UCSD-AML1 (cell line): ENCODE measurements at regions not wholly inside any gene's neighbourhood (a gene's known extent, or its start where the extent isn't known, plus 50 kb on each side); places are given as distances from the start of the nearest gene placed in this dataset.
"Not testable (repeated sequence)": the region's sequence is repeated elsewhere in the genome, so short reads cannot be mapped to it uniquely, and the experiment has no call there.

Experiments
- DNase-seq: peaks from one replicate; lab custom pipeline; 2025; ENCODE audit not compliant: unreplicated experiment; lab: John Stamatoyannopoulos, UW

GRCh38 chr5:87570366-87570765, 157.6 kb upstream of the CCNH start:
- DNase-seq, result no peak

GRCh38 chr5:87562068-87562467, 149.3 kb upstream of the CCNH start:
- DNase-seq, result no peak

GRCh38 chr5:87560528-87560927, 147.8 kb upstream of the CCNH start:
- DNase-seq, result no peak

- DNase-seq, result no peak
Observed at GRCh38 chr5:87551911-87552310, 139.2 kb upstream of the CCNH start.

DNA sequence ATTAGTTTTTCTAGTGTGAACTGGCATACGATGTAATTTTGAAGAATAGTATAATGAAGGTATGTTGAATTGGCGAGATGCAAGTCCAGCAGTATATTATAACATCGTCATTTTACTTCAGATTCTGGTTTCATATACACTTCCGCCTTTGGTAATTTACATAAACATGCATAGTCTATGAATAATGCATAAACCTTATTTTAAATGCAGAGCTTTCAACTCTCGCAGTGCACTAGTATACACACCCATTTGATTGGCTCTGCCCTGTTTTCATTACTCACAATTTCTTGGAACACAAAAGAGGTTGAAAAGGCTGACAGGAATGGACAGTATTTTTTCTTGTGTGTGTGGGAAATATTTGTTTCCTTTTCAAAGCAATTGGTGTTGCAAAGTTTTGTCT, 128.9 kb upstream of the CCNH start:
- no peak for DNase-seq

GRCh38 chr5:87541033-87541432, 128.3 kb upstream of the CCNH start:
- no peak for DNase-seq

DNA sequence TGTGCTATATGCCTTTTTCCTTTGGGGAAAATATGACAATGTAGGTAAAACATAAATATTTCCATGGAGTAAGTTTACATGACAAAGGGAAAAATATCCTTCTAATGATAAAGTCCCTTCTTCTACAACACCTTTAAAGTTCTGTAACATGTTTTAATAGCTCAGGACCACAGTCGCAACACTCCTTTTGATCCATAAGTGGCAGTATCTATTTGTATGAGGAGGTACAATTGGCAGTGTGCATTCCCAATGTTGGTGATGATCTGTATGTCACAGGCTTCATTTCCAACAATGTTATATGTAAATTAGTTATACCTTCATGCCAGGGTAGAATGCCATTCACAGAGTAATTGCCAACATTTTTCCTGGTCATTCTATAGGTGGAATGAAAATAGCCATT, 127.1 kb upstream of the CCNH start:
- DNase-seq, result no peak

DNA sequence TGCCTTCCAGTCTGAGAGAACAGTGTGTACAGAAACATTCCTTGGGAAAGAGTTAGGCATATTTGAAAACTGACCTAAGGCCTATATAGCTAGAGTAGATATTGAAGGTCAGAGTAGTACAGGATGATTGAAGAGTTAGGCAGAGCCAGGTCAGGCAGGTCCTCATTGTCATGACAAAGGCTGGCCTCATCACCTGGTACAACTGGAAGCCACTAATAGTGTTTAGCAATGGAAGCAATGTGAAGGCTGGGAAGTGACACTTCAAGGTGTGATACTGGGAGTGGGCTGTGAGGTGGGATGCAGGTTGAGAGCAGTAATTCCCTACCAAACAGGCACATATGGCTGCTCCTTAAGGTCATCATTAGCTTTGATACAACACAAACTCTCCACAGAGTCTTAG, 123.6 kb upstream of the CCNH start:
- DNase-seq, result no peak

GRCh38 chr5:87535706-87536105, 123.0 kb upstream of the CCNH start:
- DNase-seq, result no peak

GRCh38 chr5:87529486-87530076, 116.9 kb upstream of the CCNH start:
- no peak for DNase-seq

DNA sequence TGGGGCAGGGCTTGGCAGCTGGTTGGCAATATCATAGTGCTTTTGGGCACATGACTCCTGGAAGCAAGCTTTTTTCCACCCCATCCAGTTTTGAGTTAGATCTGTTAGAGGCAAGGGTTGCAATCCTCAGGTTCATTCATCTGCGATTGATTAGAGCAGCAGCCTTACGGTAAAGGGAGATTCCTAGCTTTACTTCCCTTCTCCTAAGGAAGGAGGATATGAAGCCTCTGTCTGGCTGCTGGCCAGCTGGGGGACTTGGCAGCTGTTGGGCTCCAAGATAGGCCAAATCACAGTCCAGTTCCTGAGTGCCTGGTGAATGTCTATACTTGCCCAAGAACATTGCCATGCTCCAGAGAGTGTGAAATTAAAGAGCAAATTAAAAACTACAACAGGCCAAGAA, 113.4 kb upstream of the CCNH start:
- no peak for DNase-seq

DNA sequence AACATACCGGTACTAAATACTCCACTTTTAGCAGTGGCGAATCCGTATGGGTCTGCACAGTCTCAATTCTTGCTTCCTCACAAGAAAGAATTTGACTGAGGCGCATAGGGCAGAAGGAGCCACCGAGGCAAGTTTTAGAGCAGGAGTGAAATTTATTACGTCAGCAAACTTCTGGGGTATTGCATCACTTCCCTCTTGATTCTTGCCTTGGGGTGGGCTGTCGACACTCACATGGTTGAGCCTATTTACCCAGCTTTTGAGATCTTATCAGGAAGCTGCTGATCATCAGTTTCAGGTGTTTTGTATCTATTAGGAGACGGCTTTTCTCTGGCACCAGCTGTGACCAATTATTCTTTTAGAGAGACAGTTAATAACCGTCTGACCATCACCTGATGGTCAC, 111.5 kb upstream of the CCNH start:
- DNase-seq, result no peak

DNA sequence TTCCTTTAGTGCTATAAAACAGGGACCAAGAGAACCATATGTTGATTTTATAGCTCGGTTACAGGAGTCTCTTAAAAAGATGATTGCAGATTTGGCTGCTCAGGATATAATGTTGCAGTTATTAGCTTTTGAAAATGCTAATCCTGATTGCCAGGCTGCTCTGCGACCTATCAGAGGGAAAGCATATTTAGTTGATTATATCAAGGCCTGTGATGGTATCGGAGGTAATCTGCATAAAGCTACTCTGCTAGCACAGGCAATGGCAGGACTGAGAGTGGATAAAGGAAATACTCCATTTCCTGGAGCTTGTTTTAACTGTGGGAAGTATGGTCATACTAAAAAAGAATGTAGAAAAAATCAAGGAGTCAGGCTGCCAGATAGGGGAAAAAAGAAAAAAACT, 99.0 kb upstream of the CCNH start:
- DNase-seq, result not testable (repeated sequence)

- no peak for DNase-seq
Observed at GRCh38 chr5:87503004-87503403, 90.3 kb upstream of the CCNH start.

GRCh38 chr5:87499478-87500410, 87.0 kb upstream of the CCNH start:
- DNase-seq, result no peak
